ENCODE measurements at regions not wholly inside any gene's neighbourhood (a gene's known extent, or its start where the extent isn't known, plus 50 kb on each side); places are given as distances from the start of the nearest gene placed in this dataset.

GRCh38 chr4:54487491-54487890 is 170.3 kb upstream of the KIT start:
- TF ChIP-seq USF2 (IDR thresholded peaks at IDR 0.05; ENCODE audit: low read length) (no peak), RFX5 (IDR thresholded peaks at IDR 0.05; ENCODE audit: borderline replicate concordance, low read depth, low read length) (no peak), SIN3A (conservative IDR thresholded peaks at IDR 0.05 in 1 of 2, IDR thresholded peaks at IDR 0.05 in 1 of 2; ENCODE audit: low read depth in 1 of 2, low read length in 2 of 2) (no peak), SAP30 (IDR thresholded peaks at IDR 0.05; ENCODE audit: insufficient read depth, insufficient replicate concordance, low read length) (no peak), CTCF (IDR thresholded peaks at IDR 0.05; ENCODE audit: control extremely low read depth in 1 of 3, insufficient read depth in 1 of 3, low read depth in 1 of 3, low read length in 3 of 3) (no peak), CREB1 (IDR thresholded peaks at IDR 0.05) (no peak), EP300 (IDR thresholded peaks at IDR 0.05; ENCODE audit: borderline replicate concordance in 1 of 2, low read depth in 2 of 2, low read length in 2 of 2) (no peak), TAF1 (IDR thresholded peaks at IDR 0.05; ENCODE audit: low read depth, low read length) (no peak), RAD21 (IDR thresholded peaks at IDR 0.05 in 1 of 2, conservative IDR thresholded peaks at IDR 0.05 in 1 of 2; ENCODE audit: low read depth in 2 of 2, low read length in 2 of 2) (no peak), GTF2F1 (IDR thresholded peaks at IDR 0.05; ENCODE audit: borderline replicate concordance, low read depth, low read length) (no peak), ZNF274 (IDR thresholded peaks at IDR 0.05; ENCODE audit: borderline replicate concordance, extremely low read depth, low read length) (no peak), TCF12 (IDR thresholded peaks at IDR 0.05; ENCODE audit: low read depth, low read length) (no peak)
